HUES48 (cell line): ENCODE measurements at regions not wholly inside any gene's neighbourhood (a gene's known extent, or its start where the extent isn't known, plus 50 kb on each side); places are given as distances from the start of the nearest gene placed in this dataset.

Experiments
- H3K27ac ChIP-seq: one replicate; pipeline ENCODE4 v1.7.0; 2013; ENCODE audit warnings: low read depth, low read length, inconsistent platforms
- H3K27me3 ChIP-seq: 2 replicates; pipeline ENCODE4 v1.6.1; 2013; ENCODE audit warnings: mild to moderate bottlenecking, low read length; ENCODE audit not compliant: control insufficient read depth, insufficient read depth
- H3K36me3 ChIP-seq: 2 replicates; pipeline ENCODE4 v1.6.1; 2013; ENCODE audit warnings: low read length; ENCODE audit not compliant: control insufficient read depth, insufficient read depth
- H3K4me1 ChIP-seq: 2 replicates; pipeline ENCODE4 v1.6.1; 2013; ENCODE audit warnings: mild to moderate bottlenecking, low read length; ENCODE audit not compliant: control insufficient read depth, insufficient read depth
- H3K4me3 ChIP-seq: 2 replicates; pipeline ENCODE4 v1.5.1; 2013; ENCODE audit warnings: mild to moderate bottlenecking, low read depth, low read length
- H3K9ac ChIP-seq: 2 replicates; pipeline ENCODE4 v1.6.1; 2013; ENCODE audit warnings: mild to moderate bottlenecking, low read depth, low read length, moderate library complexity
- H3K9me3 ChIP-seq: 2 replicates; pipeline ENCODE4 v1.6.1; 2013; ENCODE audit warnings: low read length; ENCODE audit not compliant: control insufficient read depth, insufficient read depth

- Histone ChIP-seq H3K9ac (no peak overlapping the region), H3K4me3 (no peak overlapping the region), H3K36me3 (no peaks in the 10 kb centered on the region), H3K4me1 (no peaks in the 10 kb centered on the region; the same call in 1 of the 2 replicates), H3K27me3 (no peaks in the 10 kb centered on the region), H3K9me3 (no peaks in the 10 kb centered on the region), H3K27ac (no peak overlapping the region)
These were observed 194.3 kb upstream of the SOX21 start for GRCh38 chr13:94906605-94907004.

- H3K9ac ChIP-seq = no peak overlapping the region
- no peak overlapping the region for H3K27ac ChIP-seq
- no peaks in the 10 kb centered on the region for H3K36me3 ChIP-seq
- H3K4me3 ChIP-seq = no peak overlapping the region
- no peaks in the 10 kb centered on the region for H3K27me3 ChIP-seq
- H3K9me3 ChIP-seq = no peaks in the 10 kb centered on the region
- H3K4me1 ChIP-seq = no peaks in the 10 kb centered on the region; the same call in 1 of the 2 replicates
These were observed 190.5 kb upstream of the SOX21 start for GRCh38 chr13:94902722-94903407.

DNA sequence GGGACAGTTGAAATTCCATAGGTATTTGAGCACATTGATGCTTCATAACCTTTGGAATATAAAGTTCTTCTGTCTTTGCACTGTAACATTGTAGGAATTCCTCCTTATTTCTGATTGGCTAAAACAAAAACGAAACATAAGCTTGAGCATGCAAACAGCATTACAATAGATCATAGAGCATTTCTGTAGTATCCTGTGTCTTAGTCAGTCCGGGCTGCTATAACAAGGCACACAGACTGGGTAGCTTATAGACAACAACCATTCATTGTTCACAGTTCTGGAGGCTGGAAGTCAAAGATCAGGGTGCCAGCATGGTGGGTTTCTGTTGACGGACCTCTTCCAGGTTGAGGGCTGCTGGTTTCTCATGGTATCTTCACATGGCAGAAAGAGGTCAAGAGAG lies 188.7 kb upstream of the SOX21 start:
- Histone ChIP-seq H3K4me3 (no peak overlapping the region), H3K36me3 (no peaks in the 10 kb centered on the region), H3K9me3 (no peaks in the 10 kb centered on the region)

GRCh38 chr13:94896719-94897317 lies 184.5 kb upstream of the SOX21 start:
- Histone ChIP-seq H3K9ac (no peak overlapping the region), H3K4me3 (no peak overlapping the region), H3K27ac (no peak overlapping the region), H3K4me1 (no peaks in the 10 kb centered on the region), H3K36me3 (no peaks in the 10 kb centered on the region), H3K9me3 (no peaks in the 10 kb centered on the region), H3K27me3 (no peaks in the 10 kb centered on the region)

More for the DNA sequence above, 188.7 kb upstream of the SOX21 start:
- H3K9ac ChIP-seq = no peak overlapping the region
- H3K4me1 ChIP-seq = no peaks in the 10 kb centered on the region; the same call in 1 of the 2 replicates
- no peak overlapping the region for H3K27ac ChIP-seq
- H3K27me3 ChIP-seq = no peaks in the 10 kb centered on the region

GRCh38 chr13:94896238-94896637 lies 183.9 kb upstream of the SOX21 start:
- Histone ChIP-seq H3K27ac (no peak overlapping the region), H3K36me3 (no peaks in the 10 kb centered on the region), H3K9ac (no peak overlapping the region), H3K9me3 (no peaks in the 10 kb centered on the region), H3K4me1 (no peaks in the 10 kb centered on the region), H3K27me3 (no peaks in the 10 kb centered on the region), H3K4me3 (no peak overlapping the region)

- Histone ChIP-seq H3K4me3 (no peak overlapping the region), H3K27ac (no peak overlapping the region), H3K9ac (no peak overlapping the region), H3K27me3 (no peaks in the 10 kb centered on the region), H3K36me3 (no peaks in the 10 kb centered on the region), H3K4me1 (peaks cover 2% of the 10 kb centered on the region; the same call in 1 of the 2 replicates), H3K9me3 (no peaks in the 10 kb centered on the region)
These were observed 173.8 kb upstream of the SOX21 start for GRCh38 chr13:94886191-94886590.

DNA sequence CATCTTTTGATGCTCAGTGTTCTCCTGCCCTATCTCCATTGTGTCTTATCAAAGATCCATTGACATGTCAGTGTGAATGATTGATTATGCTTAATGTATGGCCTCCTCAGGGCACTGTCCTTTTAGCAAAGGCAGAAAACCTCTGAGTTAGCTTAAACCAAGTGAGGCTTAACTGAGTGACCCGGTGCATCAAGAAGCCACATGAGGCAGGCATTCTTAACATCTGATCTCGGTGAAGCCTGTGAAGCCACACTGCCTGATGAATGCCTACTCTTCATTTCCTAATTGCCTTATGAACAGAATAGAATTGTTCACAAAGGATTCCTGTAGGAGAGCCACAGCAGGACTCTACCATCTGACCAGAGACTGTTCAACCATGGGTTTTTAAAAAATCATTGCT lies 168.1 kb upstream of the SOX21 start:
- Histone ChIP-seq H3K4me3 (no peak overlapping the region), H3K4me1 (peaks cover 5% of the 10 kb centered on the region; the same call in 1 of the 2 replicates), H3K9me3 (peaks cover 3% of the 10 kb centered on the region; the same call in 1 of the 2 replicates), H3K27me3 (no peaks in the 10 kb centered on the region), H3K27ac (no peak overlapping the region), H3K36me3 (no peaks in the 10 kb centered on the region), H3K9ac (no peak overlapping the region)

- no peak overlapping the region for H3K4me3 ChIP-seq
- H3K27me3 ChIP-seq = no peaks in the 10 kb centered on the region
- no peaks in the 10 kb centered on the region for H3K36me3 ChIP-seq
- H3K4me1 ChIP-seq = peaks cover 5% of the 10 kb centered on the region; the same call in 1 of the 2 replicates
- no peak overlapping the region for H3K9ac ChIP-seq
- H3K27ac ChIP-seq = no peak overlapping the region
- peaks cover 3% of the 10 kb centered on the region; the same call in 1 of the 2 replicates for H3K9me3 ChIP-seq
These were observed 166.3 kb upstream of the SOX21 start for GRCh38 chr13:94878602-94879165.

DNA sequence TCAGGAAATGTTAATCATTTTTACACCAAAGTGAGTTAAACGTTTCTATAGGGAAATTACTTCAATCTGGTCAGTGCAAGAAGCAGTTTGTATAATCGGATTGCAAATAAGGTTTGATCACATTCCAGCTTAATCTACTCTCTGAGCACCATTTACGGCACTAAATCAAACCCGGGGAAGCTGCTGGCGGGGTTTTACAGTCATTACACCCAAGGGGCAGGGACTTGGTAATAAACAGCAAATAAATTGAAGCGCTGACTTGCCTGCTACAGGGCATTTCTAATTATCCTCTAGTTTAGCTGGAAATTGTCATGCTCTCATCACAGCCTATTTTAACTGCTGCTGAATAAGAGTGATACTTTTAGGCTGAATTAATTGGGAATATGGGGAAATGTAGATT lies 152.1 kb upstream of the SOX21 start:
- 0 out of 2 replicates have a peak, but pooled peaks cover 3% of the 10 kb centered on the region for H3K4me1 ChIP-seq
- no peaks in the 10 kb centered on the region for H3K9me3 ChIP-seq
- H3K27me3 ChIP-seq = no peaks in the 10 kb centered on the region
- H3K36me3 ChIP-seq = no peaks in the 10 kb centered on the region
- H3K9ac ChIP-seq = no peak overlapping the region
- H3K27ac ChIP-seq = no peak overlapping the region
- H3K4me3 ChIP-seq = no peak overlapping the region

- Histone ChIP-seq H3K27me3 (no peaks in the 10 kb centered on the region), H3K9ac (no peak overlapping the region), H3K4me3 (no peak overlapping the region), H3K27ac (no peak overlapping the region), H3K9me3 (no peaks in the 10 kb centered on the region), H3K4me1 (0 out of 2 replicates have a peak, but pooled peaks cover 5% of the 10 kb centered on the region), H3K36me3 (no peaks in the 10 kb centered on the region)
These were observed 148.6 kb upstream of the SOX21 start for GRCh38 chr13:94860981-94861407.

GRCh38 chr13:94859811-94860210 lies 147.5 kb upstream of the SOX21 start:
- no peak overlapping the region for H3K4me3 ChIP-seq
- H3K27me3 ChIP-seq = no peaks in the 10 kb centered on the region
- no peak overlapping the region for H3K27ac ChIP-seq
- H3K9me3 ChIP-seq = no peaks in the 10 kb centered on the region
- H3K4me1 ChIP-seq = 0 out of 2 replicates have a peak, but pooled peaks cover 5% of the 10 kb centered on the region
- no peaks in the 10 kb centered on the region for H3K36me3 ChIP-seq
- no peak overlapping the region for H3K9ac ChIP-seq
